Endodermal cell (in vitro differentiated cells): ENCODE measurements at regions not wholly inside any gene's neighbourhood (a gene's known extent, or its start where the extent isn't known, plus 50 kb on each side); places are given as distances from the start of the nearest gene placed in this dataset.
A peak's percentile ranks its signal among the peaks of the same experiment; 100 is the strongest.

Experiments used
- DNase-seq: peaks from one replicate; pipeline ENCODE4 v3.0.0-alpha.2; 2017
- H3K27ac ChIP-seq: 2 replicates; pipeline ENCODE4 v1.5.1; 2013; ENCODE audit warnings: mild to moderate bottlenecking, low read depth, low read length, moderate library complexity
- H3K27me3 ChIP-seq: 2 replicates; pipeline ENCODE4 v1.6.1; 2013; ENCODE audit warnings: mild to moderate bottlenecking, low read length, moderate library complexity; ENCODE audit not compliant: insufficient read depth, control insufficient read depth, poor library complexity, severe bottlenecking
- H3K36me3 ChIP-seq: 2 replicates; pipeline ENCODE4 v1.7.0; 2013; ENCODE audit warnings: mild to moderate bottlenecking, low read length, moderate library complexity; ENCODE audit not compliant: control insufficient read depth, insufficient read depth
- H3K4me1 ChIP-seq: one replicate; pipeline ENCODE4 v1.7.0; 2013; ENCODE audit warnings: low read length; ENCODE audit not compliant: control insufficient read depth, insufficient read depth
- H3K4me3 ChIP-seq: 2 replicates; pipeline ENCODE4 v1.5.1; 2013; ENCODE audit warnings: mild to moderate bottlenecking, low read length, moderate library complexity
- H3K9ac ChIP-seq: 2 replicates; pipeline ENCODE4 v1.6.1; 2013; ENCODE audit warnings: mild to moderate bottlenecking, low read length, moderate library complexity; ENCODE audit not compliant: poor library complexity, severe bottlenecking; ENCODE audit errors: extremely low read depth
- H3K9me3 ChIP-seq: 2 replicates; pipeline ENCODE4 v1.6.1; 2013; ENCODE audit warnings: mild to moderate bottlenecking, low read length, moderate library complexity; ENCODE audit not compliant: control insufficient read depth
- H3K27ac Mint-ChIP-seq: 2 replicates; pipeline ENCODE4 v1.8.0; 2020; ENCODE audit warnings: mixed read lengths
- H3K27me3 Mint-ChIP-seq: 2 replicates; pipeline ENCODE4 v1.8.0; 2021; ENCODE audit warnings: mild to moderate bottlenecking, mixed read lengths; ENCODE audit not compliant: insufficient read depth
- H3K36me3 Mint-ChIP-seq: 2 replicates; pipeline ENCODE4 v1.8.0; 2020; ENCODE audit warnings: low read depth, mixed read lengths
- H3K4me1 Mint-ChIP-seq: 2 replicates; pipeline ENCODE4 v1.8.0; 2020; ENCODE audit warnings: mixed read lengths
- H3K4me3 Mint-ChIP-seq: 2 replicates; pipeline ENCODE4 v1.8.0; 2020; ENCODE audit warnings: mild to moderate bottlenecking, moderate library complexity, mixed read lengths
- H3K9me3 Mint-ChIP-seq: 2 replicates; pipeline ENCODE4 v1.8.0; 2020; ENCODE audit warnings: mild to moderate bottlenecking, mixed read lengths
- WGBS, 2 experiments: methylation state at CpG; one replicate each; pipeline versions ENCODE4 v1.1.5 to v1.1.7; 2013; ENCODE audit warnings: missing lambda C conversion rate in 2 of 2, mixed read lengths in 1 of 2; ENCODE audit not compliant: insufficient coverage in 1 of 2, insufficient read length in 1 of 2; 5-methylcytosine and 5-hydroxymethylcytosine counted together
- TF ChIP-seq, protein P1 (sequence below): fragments of 200-600 bp; sonication (generic); conservative IDR thresholded peaks from 2 replicates; pipeline ENCODE4 v1.5.0; 2021; ENCODE audit warnings: antibody characterized with exemption, mild to moderate bottlenecking

DNA sequence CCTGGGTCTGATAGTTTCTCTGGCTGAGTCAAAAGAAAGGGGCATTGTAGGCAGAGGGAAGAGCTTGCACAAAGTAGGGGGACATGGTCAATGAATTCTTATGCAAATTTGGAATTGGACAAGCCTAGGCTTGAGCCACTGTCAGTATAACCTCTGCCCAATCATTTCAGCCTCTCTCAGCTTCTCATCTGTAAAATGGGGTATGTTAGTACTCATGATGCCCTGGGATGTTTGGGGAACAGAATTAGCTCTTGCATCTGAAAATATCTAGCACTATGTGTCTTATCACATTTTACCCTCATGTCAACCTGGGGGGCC lies 148.6 kb downstream of the DHX35 start:
- Histone ChIP-seq H3K27ac (no peak overlapping the region), H3K4me1 (no peaks in the 10 kb centered on the region), H3K4me3 (no peak overlapping the region), H3K9me3 (no peaks in the 10 kb centered on the region), H3K9ac (no peak overlapping the region), H3K36me3 (no peaks in the 10 kb centered on the region), H3K27me3 (peaks cover 25% of the 10 kb centered on the region)
- no peak overlapping the region for H3K4me3 Mint-ChIP-seq
- TF ChIP-seq, protein P1, sequence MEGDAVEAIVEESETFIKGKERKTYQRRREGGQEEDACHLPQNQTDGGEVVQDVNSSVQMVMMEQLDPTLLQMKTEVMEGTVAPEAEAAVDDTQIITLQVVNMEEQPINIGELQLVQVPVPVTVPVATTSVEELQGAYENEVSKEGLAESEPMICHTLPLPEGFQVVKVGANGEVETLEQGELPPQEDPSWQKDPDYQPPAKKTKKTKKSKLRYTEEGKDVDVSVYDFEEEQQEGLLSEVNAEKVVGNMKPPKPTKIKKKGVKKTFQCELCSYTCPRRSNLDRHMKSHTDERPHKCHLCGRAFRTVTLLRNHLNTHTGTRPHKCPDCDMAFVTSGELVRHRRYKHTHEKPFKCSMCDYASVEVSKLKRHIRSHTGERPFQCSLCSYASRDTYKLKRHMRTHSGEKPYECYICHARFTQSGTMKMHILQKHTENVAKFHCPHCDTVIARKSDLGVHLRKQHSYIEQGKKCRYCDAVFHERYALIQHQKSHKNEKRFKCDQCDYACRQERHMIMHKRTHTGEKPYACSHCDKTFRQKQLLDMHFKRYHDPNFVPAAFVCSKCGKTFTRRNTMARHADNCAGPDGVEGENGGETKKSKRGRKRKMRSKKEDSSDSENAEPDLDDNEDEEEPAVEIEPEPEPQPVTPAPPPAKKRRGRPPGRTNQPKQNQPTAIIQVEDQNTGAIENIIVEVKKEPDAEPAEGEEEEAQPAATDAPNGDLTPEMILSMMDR = no peak
- DNase-seq = no peak
- H3K27me3 Mint-ChIP-seq = peaks cover 10% of the 10 kb centered on the region
- H3K27ac Mint-ChIP-seq = no peak overlapping the region
- no peaks in the 10 kb centered on the region for H3K36me3 Mint-ChIP-seq
- H3K9me3 Mint-ChIP-seq = no peaks in the 10 kb centered on the region
- H3K4me1 Mint-ChIP-seq = peaks cover 14% of the 10 kb centered on the region

DNA sequence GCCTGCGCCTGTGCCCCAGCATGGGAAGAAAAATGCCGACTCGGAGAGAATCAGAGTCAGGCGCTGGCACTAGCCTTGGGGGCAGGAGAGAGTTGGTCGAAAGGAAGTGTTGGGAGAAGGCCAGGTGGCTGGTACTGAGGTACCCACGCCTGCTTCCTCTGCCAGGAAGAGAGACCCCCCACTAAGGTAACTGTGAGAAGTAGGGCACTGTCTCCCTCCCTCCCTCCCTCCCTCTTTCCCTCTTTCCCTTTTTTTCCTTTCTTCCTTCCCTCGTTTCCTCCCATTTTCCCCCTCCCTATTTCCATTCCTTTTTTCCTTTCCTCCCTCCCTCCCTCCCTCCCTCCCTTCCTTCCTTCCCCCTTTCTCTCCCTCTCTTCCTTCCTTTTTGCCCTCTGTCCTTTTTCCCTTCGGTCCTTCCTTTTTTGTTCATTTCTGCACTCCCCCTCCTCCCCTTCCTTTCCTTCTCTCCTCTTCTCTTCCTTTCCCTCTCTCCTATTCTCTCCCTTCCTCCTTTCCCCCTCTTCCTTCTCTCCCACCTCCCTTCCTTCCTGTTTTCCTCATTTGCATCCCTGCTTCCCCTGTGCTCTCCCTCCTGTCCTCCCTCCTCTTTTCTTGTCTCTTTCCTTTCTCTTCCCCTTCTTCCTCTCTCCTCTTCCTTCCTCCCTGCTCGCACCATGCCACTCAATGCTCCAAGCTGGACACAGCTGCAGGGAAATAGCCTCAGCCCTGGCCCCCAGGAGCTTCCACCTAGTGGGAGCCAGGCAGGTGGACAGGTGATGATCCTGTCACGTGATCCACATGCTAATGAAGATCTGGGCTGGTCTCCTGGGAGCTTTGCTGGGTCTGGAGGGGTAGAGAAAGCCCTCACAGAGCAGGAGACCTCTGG lies 148.0 kb downstream of the DHX35 start:
- no peak overlapping the region for H3K27ac Mint-ChIP-seq
- no peak overlapping the region for H3K4me3 ChIP-seq
- H3K27me3 ChIP-seq = peaks cover 26% of the 10 kb centered on the region
- 71 to 85% methylated on average over 2 to 10 of the region's 10 CpGs for WGBS, 2 experiments
- no peak overlapping the region for H3K27ac ChIP-seq
- peak; percentile 85 for DNase-seq
- no peak overlapping the region for H3K4me3 Mint-ChIP-seq
- peaks cover 9% of the 10 kb centered on the region for H3K27me3 Mint-ChIP-seq
- H3K4me1 Mint-ChIP-seq = peaks cover 14% of the 10 kb centered on the region
- no peak overlapping the region for H3K9ac ChIP-seq
- H3K4me1 ChIP-seq = no peaks in the 10 kb centered on the region
- H3K9me3 ChIP-seq = no peaks in the 10 kb centered on the region
- TF ChIP-seq, protein P1 = peak; percentile 29
- no peaks in the 10 kb centered on the region for H3K36me3 ChIP-seq
- H3K36me3 Mint-ChIP-seq = no peaks in the 10 kb centered on the region
- H3K9me3 Mint-ChIP-seq = no peaks in the 10 kb centered on the region

DNA sequence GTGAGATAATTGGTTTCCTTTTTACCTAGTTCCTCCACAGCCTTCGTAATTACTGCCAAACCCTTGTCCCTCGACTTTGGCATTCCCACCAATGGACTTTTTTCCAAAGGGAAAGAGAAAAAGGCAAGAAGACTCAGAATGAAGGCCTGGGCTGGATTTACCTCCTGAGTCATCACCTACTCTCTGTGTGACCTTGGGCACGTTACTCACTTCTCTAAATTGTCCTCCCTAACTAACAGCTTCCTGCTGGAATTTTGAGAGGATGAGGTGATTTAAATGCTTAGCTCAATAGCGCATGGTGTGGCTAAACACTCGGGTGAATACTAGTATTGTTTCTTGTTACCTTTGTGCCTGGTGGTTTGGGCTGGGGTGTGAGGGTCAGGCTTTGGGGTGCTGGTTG lies 146.6 kb downstream of the DHX35 start:
- H3K27me3 Mint-ChIP-seq = peaks cover 21% of the 10 kb centered on the region
- no peaks in the 10 kb centered on the region for H3K36me3 Mint-ChIP-seq
- peaks cover 7% of the 10 kb centered on the region for H3K9me3 Mint-ChIP-seq
- Histone ChIP-seq H3K36me3 (no peaks in the 10 kb centered on the region), H3K4me3 (no peak overlapping the region), H3K27ac (no peak overlapping the region), H3K9ac (no peak overlapping the region), H3K9me3 (peaks cover 2% of the 10 kb centered on the region), H3K4me1 (no peaks in the 10 kb centered on the region), H3K27me3 (peaks cover 40% of the 10 kb centered on the region)
- 83 to 88% methylated on average over 1 to 5 of the region's 5 CpGs for WGBS, 2 experiments
- H3K4me1 Mint-ChIP-seq = peaks cover 14% of the 10 kb centered on the region
- no peak overlapping the region for H3K4me3 Mint-ChIP-seq
- DNase-seq = no peak
- H3K27ac Mint-ChIP-seq = no peak overlapping the region
- TF ChIP-seq, protein P1 = no peak
